ENCODE measurements at regions not wholly inside any gene's neighbourhood (a gene's known extent, or its start where the extent isn't known, plus 50 kb on each side); places are given as distances from the start of the nearest gene placed in this dataset.
A peak's percentile ranks its signal among the peaks of the same experiment; 100 is the strongest.

DNA sequence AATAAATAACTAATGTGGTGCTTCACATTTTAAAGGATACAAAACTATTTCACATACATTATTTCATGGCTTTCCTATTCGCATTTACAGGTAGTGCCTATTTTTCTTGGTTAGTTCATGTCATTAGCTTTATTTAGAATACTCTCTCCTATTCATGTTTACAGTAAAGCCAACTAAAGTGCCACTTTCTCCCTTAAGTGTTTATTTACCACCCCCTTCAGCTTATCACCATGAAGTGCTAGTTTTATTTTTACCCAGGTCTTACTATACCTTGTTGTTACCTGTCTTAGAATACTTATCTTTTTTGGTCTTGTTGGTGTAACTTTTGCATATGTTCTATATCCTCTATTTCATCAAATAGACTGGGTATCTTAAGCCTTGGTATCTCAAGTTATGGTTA, 715.2 kb upstream of the TENM4 start:
- no peak for FAIRE-seq
- DNase-seq (ENCODE audit: low read depth): no peak
- Histone ChIP-seq H3K4me3 (ENCODE audit: low read depth, low read length) (no peak overlapping the region), H3K36me3 (ENCODE audit: control insufficient read depth, insufficient read depth, low read length) (no peaks in the 10 kb centered on the region), H3K27me3 (ENCODE audit: control insufficient read depth, insufficient read depth, low read length) (no peaks in the 10 kb centered on the region)
- TF ChIP-seq, protein P1, sequence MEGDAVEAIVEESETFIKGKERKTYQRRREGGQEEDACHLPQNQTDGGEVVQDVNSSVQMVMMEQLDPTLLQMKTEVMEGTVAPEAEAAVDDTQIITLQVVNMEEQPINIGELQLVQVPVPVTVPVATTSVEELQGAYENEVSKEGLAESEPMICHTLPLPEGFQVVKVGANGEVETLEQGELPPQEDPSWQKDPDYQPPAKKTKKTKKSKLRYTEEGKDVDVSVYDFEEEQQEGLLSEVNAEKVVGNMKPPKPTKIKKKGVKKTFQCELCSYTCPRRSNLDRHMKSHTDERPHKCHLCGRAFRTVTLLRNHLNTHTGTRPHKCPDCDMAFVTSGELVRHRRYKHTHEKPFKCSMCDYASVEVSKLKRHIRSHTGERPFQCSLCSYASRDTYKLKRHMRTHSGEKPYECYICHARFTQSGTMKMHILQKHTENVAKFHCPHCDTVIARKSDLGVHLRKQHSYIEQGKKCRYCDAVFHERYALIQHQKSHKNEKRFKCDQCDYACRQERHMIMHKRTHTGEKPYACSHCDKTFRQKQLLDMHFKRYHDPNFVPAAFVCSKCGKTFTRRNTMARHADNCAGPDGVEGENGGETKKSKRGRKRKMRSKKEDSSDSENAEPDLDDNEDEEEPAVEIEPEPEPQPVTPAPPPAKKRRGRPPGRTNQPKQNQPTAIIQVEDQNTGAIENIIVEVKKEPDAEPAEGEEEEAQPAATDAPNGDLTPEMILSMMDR (IDR thresholded peaks at IDR 0.05; ENCODE audit: insufficient read depth, low read length, severe bottlenecking): no peak

DNA sequence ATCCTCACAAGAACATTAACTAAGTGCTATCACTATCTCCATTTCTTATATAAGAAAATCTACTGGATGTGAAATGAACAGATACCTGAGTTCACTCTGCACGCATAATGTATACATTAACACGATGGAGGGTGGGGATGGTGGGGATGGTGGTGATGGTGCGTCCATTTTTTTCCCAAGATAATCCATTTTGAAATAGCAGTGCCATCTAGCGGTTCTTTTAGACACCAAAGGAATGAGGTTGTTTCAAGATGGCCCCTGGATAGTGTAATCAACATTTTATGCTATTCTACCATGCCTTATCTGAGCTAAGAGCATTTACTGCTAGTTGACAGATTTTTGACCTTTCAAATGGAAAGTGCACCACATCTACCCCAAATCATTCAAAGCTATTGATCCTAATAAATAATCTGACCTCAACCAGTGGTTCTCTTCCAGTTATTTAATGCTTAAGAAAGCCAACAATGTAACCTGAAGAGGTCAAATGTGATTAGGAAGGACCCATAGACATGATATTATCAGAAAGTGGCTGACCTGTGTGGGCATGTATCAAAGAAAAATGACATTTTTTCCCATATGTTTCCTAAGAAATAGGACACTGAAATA, 714.7 kb upstream of the TENM4 start:
- no peaks in the 10 kb centered on the region for H3K36me3 ChIP-seq (ENCODE audit: control insufficient read depth, insufficient read depth, low read length)
- peak; percentile 23 for FAIRE-seq

DNA sequence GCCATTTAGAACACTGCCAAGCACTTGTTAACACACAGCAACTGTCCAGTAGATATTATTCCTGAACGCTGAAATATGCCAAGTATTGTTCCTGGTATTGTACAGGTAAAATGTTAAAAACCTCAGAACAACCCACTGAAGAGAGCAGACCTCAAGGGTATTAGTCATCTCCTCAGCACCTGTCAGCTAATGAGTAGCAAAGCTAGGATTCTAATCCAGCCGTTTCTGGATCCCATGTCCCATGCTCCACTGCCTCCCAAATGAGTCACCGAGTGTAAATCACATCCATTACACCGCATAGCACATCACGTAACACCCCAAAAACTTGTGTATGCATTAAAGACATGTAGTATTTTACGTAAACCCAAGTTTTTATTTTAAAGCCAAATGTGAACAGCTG, 705.4 kb upstream of the TENM4 start:
- Histone ChIP-seq H3K36me3 (ENCODE audit: control insufficient read depth, insufficient read depth, low read length) (no peaks in the 10 kb centered on the region), H3K27me3 (ENCODE audit: control insufficient read depth, insufficient read depth, low read length) (no peaks in the 10 kb centered on the region), H3K4me3 (ENCODE audit: low read depth, low read length) (no peak overlapping the region)
- no peak for FAIRE-seq
- TF ChIP-seq, protein P1 (IDR thresholded peaks at IDR 0.05; ENCODE audit: insufficient read depth, low read length, severe bottlenecking): no peak
- DNase-seq (ENCODE audit: low read depth): peak; percentile 51

More for the DNA sequence above, 714.7 kb upstream of the TENM4 start:
- Histone ChIP-seq H3K4me3 (ENCODE audit: low read depth, low read length) (no peak overlapping the region), H3K27me3 (ENCODE audit: control insufficient read depth, insufficient read depth, low read length) (no peaks in the 10 kb centered on the region)
- DNase-seq (ENCODE audit: low read depth): peak; percentile 33
- TF ChIP-seq, protein P1 (IDR thresholded peaks at IDR 0.05; ENCODE audit: insufficient read depth, low read length, severe bottlenecking): peak; percentile 62

DNA sequence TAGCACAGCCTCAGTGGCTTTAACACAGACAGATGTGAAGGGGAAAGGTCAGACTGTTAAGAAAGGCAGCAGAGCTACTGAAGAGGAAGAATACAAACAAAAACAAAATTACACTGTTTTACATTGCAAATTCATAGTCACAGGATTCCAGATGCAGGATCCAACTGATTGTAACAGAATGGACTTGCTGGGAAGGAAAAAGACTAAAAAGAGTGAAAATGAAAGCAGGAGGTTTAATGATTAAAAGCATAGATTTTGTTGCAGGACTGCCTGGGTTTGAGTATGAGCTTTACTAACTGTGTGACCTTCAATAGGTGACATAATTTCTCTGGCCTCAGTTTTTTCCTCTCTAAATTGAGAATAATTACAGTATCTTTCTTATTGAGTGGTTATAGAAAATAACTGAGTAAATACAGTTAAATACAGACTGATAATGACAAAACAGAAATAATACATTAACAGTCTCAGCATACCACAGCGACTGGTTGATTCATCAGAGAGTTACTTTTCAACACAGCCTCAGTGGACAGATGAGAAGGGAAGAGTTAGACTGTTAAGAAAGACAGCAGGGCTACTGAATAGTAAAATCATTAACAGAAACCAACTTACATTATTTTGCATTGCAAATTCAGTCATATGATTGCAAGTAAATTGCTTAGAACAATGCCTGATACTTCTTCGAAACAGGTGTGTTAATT, 704.2 kb upstream of the TENM4 start:
- H3K4me3 ChIP-seq (ENCODE audit: low read depth, low read length): no peak overlapping the region
- H3K27me3 ChIP-seq (ENCODE audit: control insufficient read depth, insufficient read depth, low read length): no peaks in the 10 kb centered on the region
- DNase-seq (ENCODE audit: low read depth): no peak
- H3K36me3 ChIP-seq (ENCODE audit: control insufficient read depth, insufficient read depth, low read length): no peaks in the 10 kb centered on the region
- no peak for FAIRE-seq
- TF ChIP-seq, protein P1 (IDR thresholded peaks at IDR 0.05; ENCODE audit: insufficient read depth, low read length, severe bottlenecking): no peak

DNA sequence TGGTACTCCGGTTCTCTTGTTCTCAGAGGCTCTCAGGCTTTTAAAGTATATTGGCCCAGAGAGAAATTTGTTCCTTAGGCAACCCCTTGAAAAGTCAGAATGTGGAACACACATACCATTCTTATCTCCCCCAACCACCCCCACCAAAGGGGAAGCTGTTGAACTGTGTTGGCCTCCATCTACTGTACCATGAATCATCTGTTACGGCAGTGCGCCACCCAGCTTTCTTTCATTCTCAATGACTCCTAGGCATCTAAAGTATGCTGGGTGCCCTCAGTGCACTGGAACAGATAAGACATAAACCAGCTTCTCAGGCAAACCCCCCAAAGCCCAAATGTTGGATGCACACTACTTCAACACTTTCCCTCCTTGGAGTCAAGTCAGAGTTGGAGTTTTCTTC, 696.2 kb upstream of the TENM4 start:
- TF ChIP-seq, protein P1 (IDR thresholded peaks at IDR 0.05; ENCODE audit: insufficient read depth, low read length, severe bottlenecking): no peak
- DNase-seq (ENCODE audit: low read depth): no peak
- H3K27me3 ChIP-seq (ENCODE audit: control insufficient read depth, insufficient read depth, low read length): no peaks in the 10 kb centered on the region

More for the DNA sequence above, 696.2 kb upstream of the TENM4 start:
- H3K4me3 ChIP-seq (ENCODE audit: low read depth, low read length): no peak overlapping the region
- no peaks in the 10 kb centered on the region for H3K36me3 ChIP-seq (ENCODE audit: control insufficient read depth, insufficient read depth, low read length)
- no peak for FAIRE-seq
